CD8-positive, alpha-beta memory T cell (primary cell): ENCODE measurements at regions not wholly inside any gene's neighbourhood (a gene's known extent, or its start where the extent isn't known, plus 50 kb on each side); places are given as distances from the start of the nearest gene placed in this dataset.

ENCODE experiments used
- CTCF ChIA-PET: fragments of 350-600 bp; sonication (Branson Sonifier 250); formaldehyde crosslinking; loops from one replicate; lab custom pipeline; 2021; ENCODE audit warnings: antibody characterized with exemption; lab: Charles Lee
- POLR2A ChIA-PET: fragments of 350-600 bp; sonication (Branson Sonifier 250); formaldehyde crosslinking; loops from one replicate; lab custom pipeline; 2021; ENCODE audit warnings: antibody characterized with exemption; lab: Charles Lee
- DNase-seq, 5 donors: peaks; one replicate each; pipeline versions ENCODE4 v3.0.0 to v3.0.0-alpha.2; 2020 to 2022; ENCODE audit warnings: mixed read lengths in 1 of 5
- H3K27ac ChIP-seq: one replicate; pipeline ENCODE4 v1.7.0; 2013; ENCODE audit warnings: low read depth, mild to moderate bottlenecking, low read length, moderate library complexity
- H3K27me3 ChIP-seq: 2 replicates; pipeline ENCODE4 v1.7.0; 2013; ENCODE audit warnings: low read length, mild to moderate bottlenecking; ENCODE audit not compliant: insufficient read depth, poor library complexity, severe bottlenecking
- H3K36me3 ChIP-seq: 2 replicates; pipeline ENCODE4 v1.7.0; 2013; ENCODE audit warnings: mild to moderate bottlenecking, low read length, moderate library complexity; ENCODE audit not compliant: insufficient read depth
- H3K4me1 ChIP-seq: 2 replicates; pipeline ENCODE4 v1.7.0; 2013; ENCODE audit warnings: mild to moderate bottlenecking, low read length, moderate library complexity; ENCODE audit not compliant: insufficient read depth
- H3K4me3 ChIP-seq: 2 replicates; pipeline ENCODE4 v1.7.0; 2013; ENCODE audit warnings: mild to moderate bottlenecking, low read length
- H3K9me3 ChIP-seq: 2 replicates; pipeline ENCODE4 v1.7.0; 2013; ENCODE audit warnings: mild to moderate bottlenecking, low read length
- H3K27ac Mint-ChIP-seq, 8 donors: one replicate each; pipeline ENCODE4 v1.8.0; 2020 to 2021; ENCODE audit warnings: mixed read lengths in 8 of 8, mild to moderate bottlenecking in 6 of 8, inconsistent platforms in 3 of 8, moderate library complexity in 3 of 8
- H3K27me3 Mint-ChIP-seq, 2 donors: one replicate each; pipeline ENCODE4 v1.8.0; 2020 to 2021; ENCODE audit warnings: mixed read lengths in 2 of 2, mild to moderate bottlenecking in 1 of 2, moderate library complexity in 1 of 2
- H3K36me3 Mint-ChIP-seq, 3 donors: one replicate each; pipeline ENCODE4 v1.8.0; 2020 to 2021; ENCODE audit warnings: mixed read lengths in 3 of 3, inconsistent platforms in 1 of 3, mild to moderate bottlenecking in 1 of 3
- H3K4me1 Mint-ChIP-seq, 3 donors: one replicate each; pipeline ENCODE4 v1.8.0; 2020 to 2021; ENCODE audit warnings: mixed read lengths in 3 of 3, inconsistent platforms in 1 of 3, mild to moderate bottlenecking in 1 of 3
- H3K4me3 Mint-ChIP-seq, 7 donors: one replicate each; pipeline ENCODE4 v1.8.0; 2020 to 2021; ENCODE audit warnings: mixed read lengths in 7 of 7, mild to moderate bottlenecking in 6 of 7, moderate library complexity in 4 of 7, inconsistent platforms in 2 of 7
- H3K9me3 Mint-ChIP-seq, 5 donors: one replicate each; pipeline ENCODE4 v1.8.0; 2020 to 2022; ENCODE audit warnings: mixed read lengths in 5 of 5, mild to moderate bottlenecking in 3 of 5, moderate library complexity in 2 of 5, inconsistent platforms in 1 of 5

- H3K27me3 ChIP-seq = no peaks in the 10 kb centered on the region
- no peaks in the 10 kb centered on the region for H3K9me3 ChIP-seq
- Mint-ChIP-seq H3K9me3 (peaks cover 3 to 8% (median 7%) of the 10 kb centered on the region in 5 donors), H3K4me1 (no peaks in the 10 kb centered on the region), H3K27me3 (peaks cover 1 to 13% of the 10 kb centered on the region in 2 donors), H3K27ac (no peak overlapping the region), H3K36me3 (peaks cover 0 to 14% (median 0%) of the 10 kb centered on the region in 3 donors), H3K4me3 (no peak overlapping the region)
- no peak overlapping the region for H3K4me3 ChIP-seq
- no peaks in the 10 kb centered on the region for H3K4me1 ChIP-seq
- no peaks in the 10 kb centered on the region for H3K36me3 ChIP-seq
- POLR2A ChIA-PET = no interaction called here
- CTCF ChIA-PET = interaction anchor here (1.0 kb wide), 1 partner anchor 61 kb away, joined by 3 read pairs; no protein-coding TSS in a partner anchor
- no peak overlapping the region for H3K27ac ChIP-seq
- no peak for DNase-seq
Measured at GRCh38 chr2:172366596-172367150, 60.7 kb upstream of the ITGA6 start.

- POLR2A ChIA-PET = no interaction called here
- CTCF ChIA-PET = no interaction called here
Measured at GRCh38 chr2:172370821-172371455, 56.4 kb upstream of the ITGA6 start.

GRCh38 chr2:172372436-172372835, 55.0 kb upstream of the ITGA6 start:
- Mint-ChIP-seq H3K9me3 (peaks cover 3 to 8% (median 7%) of the 10 kb centered on the region in 5 donors), H3K36me3 (peaks cover 0 to 14% (median 0%) of the 10 kb centered on the region in 3 donors), H3K27me3 (peaks cover 7 to 41% of the 10 kb centered on the region in 2 donors), H3K4me1 (no peaks in the 10 kb centered on the region), H3K27ac (no peak overlapping the region), H3K4me3 (no peak overlapping the region)
- H3K9me3 ChIP-seq = no peaks in the 10 kb centered on the region
- H3K36me3 ChIP-seq = no peaks in the 10 kb centered on the region
- H3K27me3 ChIP-seq = no peaks in the 10 kb centered on the region
- no peak overlapping the region for H3K4me3 ChIP-seq
- POLR2A ChIA-PET = no interaction called here
- H3K4me1 ChIP-seq = no peaks in the 10 kb centered on the region
- no peak overlapping the region for H3K27ac ChIP-seq
- CTCF ChIA-PET = no interaction called here
- no peak for DNase-seq

More at GRCh38 chr2:172370821-172371455, 56.4 kb upstream of the ITGA6 start:
- Mint-ChIP-seq H3K27me3 (peaks cover 7 to 36% of the 10 kb centered on the region in 2 donors), H3K36me3 (peaks cover 0 to 14% (median 0%) of the 10 kb centered on the region in 3 donors), H3K4me1 (no peaks in the 10 kb centered on the region), H3K4me3 (no peak overlapping the region), H3K9me3 (peaks cover 3 to 8% (median 7%) of the 10 kb centered on the region in 5 donors), H3K27ac (no peak overlapping the region)
- no peaks in the 10 kb centered on the region for H3K4me1 ChIP-seq
- no peak overlapping the region for H3K27ac ChIP-seq
- no peak overlapping the region for H3K4me3 ChIP-seq
- H3K9me3 ChIP-seq = no peaks in the 10 kb centered on the region
- H3K36me3 ChIP-seq = no peaks in the 10 kb centered on the region
- no peak for DNase-seq
- no peaks in the 10 kb centered on the region for H3K27me3 ChIP-seq

- peaks cover 7 to 44% of the 10 kb centered on the region in 2 donors for H3K27me3 Mint-ChIP-seq
- H3K4me3 ChIP-seq = no peak overlapping the region
- no peak overlapping the region for H3K27ac ChIP-seq
- no peaks in the 10 kb centered on the region for H3K4me1 ChIP-seq
- H3K27ac Mint-ChIP-seq = no peak overlapping the region
- DNase-seq = no peak
- H3K9me3 Mint-ChIP-seq = peaks cover 3 to 8% (median 7%) of the 10 kb centered on the region in 5 donors
- no peaks in the 10 kb centered on the region for H3K9me3 ChIP-seq
- no peak overlapping the region for H3K4me3 Mint-ChIP-seq
- no peaks in the 10 kb centered on the region for H3K36me3 ChIP-seq
- ChIA-PET POLR2A (no interaction called here), CTCF (no interaction called here)
- peaks cover 0 to 14% (median 0%) of the 10 kb centered on the region in 3 donors for H3K36me3 Mint-ChIP-seq
- H3K4me1 Mint-ChIP-seq = no peaks in the 10 kb centered on the region
- H3K27me3 ChIP-seq = no peaks in the 10 kb centered on the region
Measured at GRCh38 chr2:172373076-172373475, 54.3 kb upstream of the ITGA6 start.

GRCh38 chr2:172373766-172374165, 53.6 kb upstream of the ITGA6 start:
- no peak overlapping the region for H3K4me3 Mint-ChIP-seq
- Histone ChIP-seq H3K4me1 (no peaks in the 10 kb centered on the region), H3K9me3 (no peaks in the 10 kb centered on the region), H3K27ac (no peak overlapping the region), H3K4me3 (no peak overlapping the region), H3K36me3 (no peaks in the 10 kb centered on the region), H3K27me3 (no peaks in the 10 kb centered on the region)
- peaks cover 0 to 14% (median 1%) of the 10 kb centered on the region in 3 donors for H3K36me3 Mint-ChIP-seq
- H3K27me3 Mint-ChIP-seq = peaks cover 8 to 48% of the 10 kb centered on the region in 2 donors
- peaks cover 2 to 8% (median 7%) of the 10 kb centered on the region in 5 donors for H3K9me3 Mint-ChIP-seq
- H3K27ac Mint-ChIP-seq = no peak overlapping the region
- ChIA-PET POLR2A (no interaction called here), CTCF (no interaction called here)
- no peak for DNase-seq
- H3K4me1 Mint-ChIP-seq = no peaks in the 10 kb centered on the region

- H3K4me3 ChIP-seq = no peak overlapping the region
- H3K27me3 ChIP-seq = no peaks in the 10 kb centered on the region
- Mint-ChIP-seq H3K9me3 (peaks cover 0 to 6% (median 3%) of the 10 kb centered on the region in 5 donors), H3K27me3 (peaks cover 8 to 46% of the 10 kb centered on the region in 2 donors), H3K4me1 (no peaks in the 10 kb centered on the region), H3K36me3 (peaks cover 0 to 10% (median 5%) of the 10 kb centered on the region in 3 donors), H3K4me3 (no peak overlapping the region), H3K27ac (no peak overlapping the region)
- no peak overlapping the region for H3K27ac ChIP-seq
- no peaks in the 10 kb centered on the region for H3K4me1 ChIP-seq
- DNase-seq = no peak
- ChIA-PET CTCF (no interaction called here), POLR2A (no interaction called here)
- no peaks in the 10 kb centered on the region for H3K36me3 ChIP-seq
- H3K9me3 ChIP-seq = no peaks in the 10 kb centered on the region
Measured at GRCh38 chr2:172374318-172375240, 52.8 kb upstream of the ITGA6 start.

- no peaks in the 10 kb centered on the region for H3K4me1 ChIP-seq
- Mint-ChIP-seq H3K36me3 (peaks cover 0 to 9% (median 5%) of the 10 kb centered on the region in 3 donors), H3K9me3 (peaks cover 0 to 6% (median 3%) of the 10 kb centered on the region in 5 donors), H3K27ac (no peak overlapping the region), H3K4me1 (no peaks in the 10 kb centered on the region), H3K27me3 (peaks cover 8 to 44% of the 10 kb centered on the region in 2 donors), H3K4me3 (no peak overlapping the region)
- no peak overlapping the region for H3K27ac ChIP-seq
- no peaks in the 10 kb centered on the region for H3K9me3 ChIP-seq
- H3K27me3 ChIP-seq = no peaks in the 10 kb centered on the region
- DNase-seq = no peak
- ChIA-PET POLR2A (no interaction called here), CTCF (no interaction called here)
- H3K4me3 ChIP-seq = no peak overlapping the region
- H3K36me3 ChIP-seq = no peaks in the 10 kb centered on the region
Measured at GRCh38 chr2:172375251-172375650, 52.1 kb upstream of the ITGA6 start.

- Mint-ChIP-seq H3K27ac (no peak overlapping the region), H3K36me3 (peaks cover 0 to 5% (median 4%) of the 10 kb centered on the region in 3 donors), H3K9me3 (peaks cover 0 to 6% (median 3%) of the 10 kb centered on the region in 5 donors), H3K4me1 (no peaks in the 10 kb centered on the region), H3K27me3 (peaks cover 8 to 40% of the 10 kb centered on the region in 2 donors), H3K4me3 (no peak overlapping the region)
- ChIA-PET POLR2A (no interaction called here), CTCF (no interaction called here)
- no peaks in the 10 kb centered on the region for H3K27me3 ChIP-seq
- no peaks in the 10 kb centered on the region for H3K9me3 ChIP-seq
- no peaks in the 10 kb centered on the region for H3K4me1 ChIP-seq
- H3K27ac ChIP-seq = no peak overlapping the region
- no peak for DNase-seq
- no peaks in the 10 kb centered on the region for H3K36me3 ChIP-seq
- no peak overlapping the region for H3K4me3 ChIP-seq
Measured at GRCh38 chr2:172376016-172376415, 51.4 kb upstream of the ITGA6 start.
